SK-N-SH treated with all-trans-retinoic acid at 6 μM for 48 hours (cell line): ENCODE measurements at regions not wholly inside any gene's neighbourhood (a gene's known extent, or its start where the extent isn't known, plus 50 kb on each side); places are given as distances from the start of the nearest gene placed in this dataset.

Source experiments
- PATZ1 ChIP-seq: fragments of 250-450 bp; sonication (Bioruptor Pico); IDR thresholded peaks from 2 replicates; pipeline ENCODE4 v1.8.0; 2020; ENCODE audit warnings: mild to moderate bottlenecking, moderate library complexity, borderline replicate concordance
- ZFP3 ChIP-seq: fragments of 250-450 bp; sonication (Bioruptor Pico); IDR thresholded peaks from 2 replicates; pipeline ENCODE4 v1.5.0; 2020; ENCODE audit warnings: mild to moderate bottlenecking, moderate library complexity
- ZFP30 ChIP-seq: fragments of 450-650 bp; formaldehyde crosslinking; IDR thresholded peaks from 2 replicates; pipeline ENCODE4 v1.5.0; 2022; ENCODE audit warnings: mild to moderate bottlenecking, moderate library complexity

- TF ChIP-seq ZFP3 (CRISPR knock-in tag) (no peak), ZFP30 (CRISPR knock-in tag) (no peak), PATZ1 (CRISPR knock-in tag) (no peak)
Observed at GRCh38 chr13:111474136-111475002, 153.9 kb downstream of the TEX29 start.
